Uterus (tissue), 3 donors: ENCODE measurements at regions not wholly inside any gene's neighbourhood (a gene's known extent, or its start where the extent isn't known, plus 50 kb on each side); places are given as distances from the start of the nearest gene placed in this dataset.

Experiments
- DNase-seq, 2 donors: peaks; one replicate each; pipeline ENCODE4 v3.0.0-alpha.2; 2019 to 2020
- H3K27ac ChIP-seq, 2 donors: fragments of 200-600 bp; sonication (generic); 1 replicate in 1 of 2; 2 replicates in 1 of 2; pipeline ENCODE4 v1.5.1; 2016 to 2018
- H3K27me3 ChIP-seq, 2 donors: fragments of 200-600 bp; sonication (generic); one replicate each; pipeline ENCODE4 v1.5.1; 2018 to 2019; ENCODE audit warnings: control low read depth in 1 of 2
- H3K36me3 ChIP-seq, 2 donors: fragments of 200-600 bp; sonication (generic); one replicate each; pipeline ENCODE4 v1.5.1; 2019; ENCODE audit warnings: control low read depth in 1 of 2
- H3K4me1 ChIP-seq, 2 donors: fragments of 200-600 bp; sonication (generic); one replicate each; pipeline ENCODE4 v1.5.1; 2018 to 2019; ENCODE audit warnings: control low read depth in 1 of 2
- H3K4me3 ChIP-seq, 2 donors: fragments of 200-600 bp; sonication (generic); 1 replicate in 1 of 2; 2 replicates in 1 of 2; pipeline ENCODE4 v1.5.1; 2018 to 2019; ENCODE audit warnings: mild to moderate bottlenecking in 1 of 2
- H3K9me3 ChIP-seq, 2 donors: fragments of 200-600 bp; sonication (generic); one replicate each; pipeline ENCODE4 v1.5.1; 2019; ENCODE audit warnings: control low read depth in 1 of 2
- POLR2A ChIP-seq, 2 donors: fragments of 450-650 bp; IDR thresholded peaks; one replicate each; pipeline ENCODE4 v1.6.1; 2016; ENCODE audit warnings: antibody characterized with exemption in 2 of 2, mild to moderate bottlenecking in 1 of 2, moderate library complexity in 1 of 2
- intact Hi-C: fragments of 100-400 bp; cut with DNase I; formaldehyde crosslinking; loops from one replicate; pipeline ENCODE4 v1.15.1; 2023; ENCODE audit warnings: low total_unique reads
- TF ChIP-seq, protein P1 (sequence below), 4 experiments: fragments of 200-600 bp in 2 of 4; fragments of 450-650 bp in 2 of 4; sonication (generic) in 2 of 4; IDR thresholded peaks; one replicate each; pipeline ENCODE4 v1.5.1; 2016 to 2019; ENCODE audit warnings: antibody characterized with exemption in 4 of 4, mild to moderate bottlenecking in 2 of 4, moderate library complexity in 1 of 4
- donor health status: DM: yes; HTN: yes; CAD: no.

DNA sequence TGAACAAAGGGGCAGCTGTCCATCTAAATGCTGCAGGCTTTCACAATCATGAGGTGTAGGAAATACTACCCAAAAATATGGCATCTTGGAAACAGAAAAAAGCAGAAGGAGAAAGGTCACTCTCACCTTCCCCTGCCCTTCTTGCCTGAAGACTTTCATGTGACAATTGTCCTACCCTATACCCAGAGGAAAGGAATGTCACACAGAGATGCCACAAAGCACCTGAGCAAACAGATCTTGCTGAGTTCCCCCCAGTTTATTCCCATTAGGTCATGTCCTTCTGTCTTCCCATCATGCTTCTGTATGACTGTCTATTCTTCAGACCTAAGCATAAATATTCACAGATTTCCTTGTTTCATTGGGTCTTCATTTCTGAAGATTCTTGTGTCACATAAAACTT lies 95.5 kb upstream of the KCNK12 start:
- intact Hi-C loops, result no loop called here
- H3K36me3 ChIP-seq, result no peaks in the 10 kb centered on the region
- no peaks in the 10 kb centered on the region for H3K9me3 ChIP-seq
- no peak overlapping the region for H3K27ac ChIP-seq
- no peaks in the 10 kb centered on the region for H3K27me3 ChIP-seq
- no peak for DNase-seq
- no peaks in the 10 kb centered on the region for H3K4me1 ChIP-seq
- TF ChIP-seq POLR2A (IDR thresholded peaks at IDR 0.05), result no peak
- TF ChIP-seq, protein P1, sequence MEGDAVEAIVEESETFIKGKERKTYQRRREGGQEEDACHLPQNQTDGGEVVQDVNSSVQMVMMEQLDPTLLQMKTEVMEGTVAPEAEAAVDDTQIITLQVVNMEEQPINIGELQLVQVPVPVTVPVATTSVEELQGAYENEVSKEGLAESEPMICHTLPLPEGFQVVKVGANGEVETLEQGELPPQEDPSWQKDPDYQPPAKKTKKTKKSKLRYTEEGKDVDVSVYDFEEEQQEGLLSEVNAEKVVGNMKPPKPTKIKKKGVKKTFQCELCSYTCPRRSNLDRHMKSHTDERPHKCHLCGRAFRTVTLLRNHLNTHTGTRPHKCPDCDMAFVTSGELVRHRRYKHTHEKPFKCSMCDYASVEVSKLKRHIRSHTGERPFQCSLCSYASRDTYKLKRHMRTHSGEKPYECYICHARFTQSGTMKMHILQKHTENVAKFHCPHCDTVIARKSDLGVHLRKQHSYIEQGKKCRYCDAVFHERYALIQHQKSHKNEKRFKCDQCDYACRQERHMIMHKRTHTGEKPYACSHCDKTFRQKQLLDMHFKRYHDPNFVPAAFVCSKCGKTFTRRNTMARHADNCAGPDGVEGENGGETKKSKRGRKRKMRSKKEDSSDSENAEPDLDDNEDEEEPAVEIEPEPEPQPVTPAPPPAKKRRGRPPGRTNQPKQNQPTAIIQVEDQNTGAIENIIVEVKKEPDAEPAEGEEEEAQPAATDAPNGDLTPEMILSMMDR (IDR thresholded peaks at IDR 0.05), result no peak
- H3K4me3 ChIP-seq, result no peak overlapping the region

DNA sequence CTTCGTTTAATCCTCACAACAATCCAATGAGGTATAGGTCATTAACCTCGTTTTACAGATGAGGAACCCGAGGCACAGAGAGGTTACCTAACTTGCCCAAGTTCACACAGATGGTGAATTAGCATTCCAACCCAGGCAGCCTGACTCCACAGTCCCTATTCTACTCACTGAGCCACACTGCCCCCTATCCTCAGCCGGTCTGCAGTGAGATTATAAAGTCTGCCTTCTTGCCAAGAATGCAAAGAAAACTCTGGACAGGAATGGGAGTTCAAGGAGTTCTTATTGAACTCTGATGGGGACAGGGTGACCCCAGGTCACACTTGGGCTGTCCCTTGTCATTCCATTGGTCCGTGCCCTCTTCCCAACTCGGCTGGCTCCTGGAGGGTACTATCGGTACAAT lies 94.0 kb upstream of the KCNK12 start:
- DNase-seq, result no peak
- no peaks in the 10 kb centered on the region for H3K9me3 ChIP-seq
- no peak overlapping the region for H3K4me3 ChIP-seq
- TF ChIP-seq, protein P1 (IDR thresholded peaks at IDR 0.05), result no peak
- no peak for TF ChIP-seq POLR2A (IDR thresholded peaks at IDR 0.05)
- intact Hi-C loops, result no loop called here
- no peak overlapping the region for H3K27ac ChIP-seq
- no peaks in the 10 kb centered on the region for H3K4me1 ChIP-seq
- H3K36me3 ChIP-seq, result no peaks in the 10 kb centered on the region
- no peaks in the 10 kb centered on the region for H3K27me3 ChIP-seq

DNA sequence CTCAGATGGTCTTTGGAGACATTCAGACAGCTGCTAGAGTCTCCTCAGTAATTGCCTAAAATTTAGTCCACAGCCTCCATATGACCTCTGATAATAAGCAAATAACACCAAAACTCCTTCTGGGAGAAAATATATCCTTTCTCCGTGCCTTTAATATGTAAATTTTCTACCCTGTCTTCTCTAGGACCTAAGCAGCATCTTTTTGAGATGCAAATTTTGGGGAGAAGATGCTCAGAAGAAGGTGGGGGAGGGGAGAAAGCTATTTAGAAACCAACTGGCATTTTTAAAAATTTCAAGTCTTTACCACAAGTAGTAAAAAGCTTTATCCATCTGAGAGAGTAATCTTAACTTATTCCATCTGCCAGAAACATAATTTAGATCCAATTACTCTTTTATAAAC lies 91.8 kb upstream of the KCNK12 start:
- no peak for DNase-seq
- TF ChIP-seq, protein P1 (IDR thresholded peaks at IDR 0.05), result no peak

DNA sequence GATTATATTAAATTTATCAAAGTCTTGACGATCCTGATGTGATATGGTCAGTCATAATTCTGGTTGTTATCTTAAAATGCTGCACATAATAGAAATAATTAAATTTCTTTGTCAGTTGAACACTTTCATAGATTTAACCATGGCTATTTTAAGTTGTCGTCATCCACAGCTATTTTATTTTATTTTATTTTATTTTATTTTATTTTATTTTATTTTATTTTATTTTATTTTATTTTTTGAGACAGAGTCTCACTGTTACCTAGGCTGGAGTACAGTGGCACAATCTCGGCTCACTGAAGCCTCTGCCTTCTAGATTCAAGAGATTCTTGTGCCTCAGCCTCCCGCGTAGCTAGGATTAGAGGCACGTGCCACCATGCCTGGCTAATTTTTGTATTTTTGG lies 90.5 kb upstream of the KCNK12 start:
- H3K27me3 ChIP-seq, result no peaks in the 10 kb centered on the region
- intact Hi-C loops, result no loop called here
- H3K27ac ChIP-seq, result no peak overlapping the region
- TF ChIP-seq POLR2A (IDR thresholded peaks at IDR 0.05), result no peak
- TF ChIP-seq, protein P1 (IDR thresholded peaks at IDR 0.05), result no peak
- H3K36me3 ChIP-seq, result no peaks in the 10 kb centered on the region
- no peak overlapping the region for H3K4me3 ChIP-seq
- no peak for DNase-seq
- H3K9me3 ChIP-seq, result no peaks in the 10 kb centered on the region
- H3K4me1 ChIP-seq, result no peaks in the 10 kb centered on the region

More for the DNA sequence above, 91.8 kb upstream of the KCNK12 start:
- intact Hi-C loops, result no loop called here
- no peaks in the 10 kb centered on the region for H3K27me3 ChIP-seq
- no peaks in the 10 kb centered on the region for H3K36me3 ChIP-seq
- H3K4me3 ChIP-seq, result no peak overlapping the region
- H3K27ac ChIP-seq, result no peak overlapping the region
- no peaks in the 10 kb centered on the region for H3K9me3 ChIP-seq
- H3K4me1 ChIP-seq, result no peaks in the 10 kb centered on the region

DNA sequence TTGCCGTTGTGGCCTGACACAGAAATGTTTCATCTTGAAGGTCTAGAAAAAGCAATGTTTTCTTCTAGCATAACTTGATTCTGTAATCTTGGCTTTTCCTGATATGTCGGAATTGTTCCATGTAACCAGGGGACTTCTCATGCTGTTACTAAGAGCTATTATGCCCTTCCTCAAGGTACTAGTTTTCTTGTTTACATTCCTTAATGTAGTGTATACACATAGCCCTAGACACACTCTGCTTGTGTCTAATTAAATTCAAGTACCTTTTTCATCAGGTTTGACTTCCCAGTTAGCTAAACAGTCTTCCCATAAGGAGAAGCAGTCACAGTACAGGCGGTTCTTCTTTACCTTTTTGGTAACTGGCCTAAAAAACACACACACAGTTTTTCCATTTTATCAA lies 89.4 kb upstream of the KCNK12 start:
- intact Hi-C loops, result no loop called here
- no peaks in the 10 kb centered on the region for H3K9me3 ChIP-seq
- no peaks in the 10 kb centered on the region for H3K36me3 ChIP-seq
- H3K27me3 ChIP-seq, result no peaks in the 10 kb centered on the region
- no peak for DNase-seq
- H3K4me1 ChIP-seq, result no peaks in the 10 kb centered on the region
- TF ChIP-seq, protein P1 (IDR thresholded peaks at IDR 0.05), result no peak
- TF ChIP-seq POLR2A (IDR thresholded peaks at IDR 0.05), result no peak
- no peak overlapping the region for H3K27ac ChIP-seq
- H3K4me3 ChIP-seq, result no peak overlapping the region
